Mesenchymal stem cell (in vitro differentiated cells and primary cell): ENCODE measurements at regions not wholly inside any gene's neighbourhood (a gene's known extent, or its start where the extent isn't known, plus 50 kb on each side); places are given as distances from the start of the nearest gene placed in this dataset.

Source experiments
- DNase-seq: peaks from one replicate; pipeline ENCODE4 v3.0.0-alpha.2; 2013
- H2AFZ ChIP-seq: one replicate; pipeline ENCODE4 v1.6.1; 2013; ENCODE audit warnings: low read depth, mild to moderate bottlenecking, control low read depth, inconsistent platforms, low read length, moderate library complexity
- H2AK5ac ChIP-seq: 2 replicates; pipeline ENCODE4 v1.6.1; 2013; ENCODE audit warnings: low read length, moderate library complexity, mild to moderate bottlenecking, inconsistent platforms; ENCODE audit not compliant: severe bottlenecking
- H2BK120ac ChIP-seq: one replicate; pipeline ENCODE4 v1.6.1; 2013; ENCODE audit warnings: low read depth, mild to moderate bottlenecking, inconsistent platforms, low read length, moderate library complexity
- H2BK12ac ChIP-seq, 2 experiments: one replicate each; pipeline ENCODE4 v1.6.1; 2013; ENCODE audit warnings: inconsistent platforms in 2 of 2, low read length in 2 of 2, mild to moderate bottlenecking in 2 of 2, moderate library complexity in 2 of 2, control low read depth in 1 of 2
- H2BK15ac ChIP-seq: one replicate; pipeline ENCODE4 v1.6.1; 2013; ENCODE audit warnings: mild to moderate bottlenecking, low read depth, inconsistent platforms; ENCODE audit not compliant: poor library complexity, severe bottlenecking
- H2BK5ac ChIP-seq: 2 replicates; pipeline ENCODE4 v1.6.1; 2013; ENCODE audit warnings: low read depth, mild to moderate bottlenecking, low read length, control low read depth, inconsistent platforms; ENCODE audit not compliant: poor library complexity, severe bottlenecking
- H3K14ac ChIP-seq, 2 experiments: one replicate each; pipeline ENCODE4 v1.6.1; 2013; ENCODE audit warnings: inconsistent platforms in 2 of 2, low read length in 2 of 2, control low read depth in 1 of 2, mild to moderate bottlenecking in 1 of 2, moderate library complexity in 1 of 2
- H3K18ac ChIP-seq, 2 experiments: one replicate each; pipeline ENCODE4 v1.6.1; 2013; ENCODE audit warnings: inconsistent platforms in 2 of 2, low read length in 2 of 2, control low read depth in 1 of 2, low read depth in 1 of 2, mild to moderate bottlenecking in 1 of 2
- H3K23ac ChIP-seq, 2 experiments: one replicate each; pipeline ENCODE4 v1.6.1; 2013; ENCODE audit warnings: inconsistent platforms in 2 of 2, low read length in 2 of 2, mild to moderate bottlenecking in 2 of 2, moderate library complexity in 2 of 2, control low read depth in 1 of 2
- H3K27ac ChIP-seq: 2 replicates; pipeline ENCODE4 v1.5.1; 2013; ENCODE audit warnings: mild to moderate bottlenecking, moderate library complexity, low read length, control low read depth, inconsistent platforms; ENCODE audit not compliant: poor library complexity, severe bottlenecking
- H3K27me3 ChIP-seq, 2 experiments: 2 replicates each; pipeline versions ENCODE4 v1.6.1 to v1.7.0; 2013; ENCODE audit warnings: low read length in 2 of 2, mild to moderate bottlenecking in 2 of 2, moderate library complexity in 2 of 2, control low read depth in 1 of 2, inconsistent platforms in 1 of 2; ENCODE audit not compliant: control insufficient read depth in 1 of 2, insufficient read depth in 1 of 2
- H3K36me3 ChIP-seq, 2 experiments: 2 replicates each; pipeline versions ENCODE4 v1.6.1 to v1.7.0; 2013; ENCODE audit warnings: low read length in 2 of 2, control low read depth in 1 of 2, inconsistent platforms in 1 of 2, low read depth in 1 of 2, mild to moderate bottlenecking in 1 of 2; ENCODE audit not compliant: insufficient read depth in 2 of 2, control insufficient read depth in 1 of 2
- H3K4ac ChIP-seq, 2 experiments: one replicate each; pipeline ENCODE4 v1.6.1; 2013; ENCODE audit warnings: inconsistent platforms in 2 of 2, low read length in 2 of 2, mild to moderate bottlenecking in 2 of 2, moderate library complexity in 2 of 2, control low read depth in 1 of 2, low read depth in 1 of 2
- H3K4me1 ChIP-seq: 2 replicates; pipeline ENCODE4 v1.6.1; 2013; ENCODE audit warnings: low read depth, low read length, control low read depth; ENCODE audit not compliant: control insufficient read depth, insufficient read depth
- H3K4me2 ChIP-seq: 2 replicates; pipeline ENCODE4 v1.6.1; 2013; ENCODE audit warnings: low read length, mild to moderate bottlenecking, inconsistent platforms; ENCODE audit not compliant: poor library complexity, severe bottlenecking
- H3K4me3 ChIP-seq, 2 experiments: 2 replicates each; pipeline versions ENCODE4 v1.5.1 to v1.7.0; 2013; ENCODE audit warnings: low read length in 2 of 2, mild to moderate bottlenecking in 2 of 2, control low read depth in 1 of 2, low read depth in 1 of 2; ENCODE audit not compliant: insufficient read depth in 1 of 2
- H3K79me1 ChIP-seq: replicated peaks from 2 replicates; pipeline ENCODE4 v1.6.1; 2013; ENCODE audit warnings: mild to moderate bottlenecking, control low read depth, low read length, inconsistent platforms; ENCODE audit not compliant: poor library complexity, severe bottlenecking
- H3K9ac ChIP-seq: 2 replicates; pipeline ENCODE4 v1.7.0; 2013; ENCODE audit warnings: mild to moderate bottlenecking, low read length, moderate library complexity
- H3K9me3 ChIP-seq: 2 replicates; pipeline ENCODE4 v1.7.0; 2013; ENCODE audit warnings: mild to moderate bottlenecking, low read length; ENCODE audit not compliant: control insufficient read depth
- H4K8ac ChIP-seq: one replicate; pipeline ENCODE4 v1.6.1; 2013; ENCODE audit warnings: inconsistent platforms, mild to moderate bottlenecking, low read length, moderate library complexity
- H4K91ac ChIP-seq: one replicate; pipeline ENCODE4 v1.6.1; 2013; ENCODE audit warnings: mild to moderate bottlenecking, low read length, inconsistent platforms
- WGBS: methylation state at CpG from one replicate; pipeline ENCODE4 v1.1.7; 2013; ENCODE audit warnings: mixed read lengths; 5-methylcytosine and 5-hydroxymethylcytosine counted together

- no peak for DNase-seq
- no peaks in the 10 kb centered on the region for H3K79me1 ChIP-seq
- peak overlapping the region in 1 of 2 experiments; percentile 83 for H3K4me3 ChIP-seq
- no peak overlapping the region for H2BK15ac ChIP-seq
- H2BK120ac ChIP-seq, result no peak overlapping the region
- peaks cover 1% of the 10 kb centered on the region for H3K4me1 ChIP-seq
- H3K14ac ChIP-seq, result no peak overlapping the region
- peak overlapping the region; percentile 86 for H3K9ac ChIP-seq
- no peak overlapping the region for H2BK12ac ChIP-seq
- H3K36me3 ChIP-seq, result no peaks in the 10 kb centered on the region
- H3K4ac ChIP-seq, result no peak overlapping the region
- H3K27ac ChIP-seq, result no peak overlapping the region
- no peaks in the 10 kb centered on the region for H3K27me3 ChIP-seq
- H2AFZ ChIP-seq, result no peak overlapping the region
- no peak overlapping the region for H2AK5ac ChIP-seq
- no peak overlapping the region for H4K8ac ChIP-seq
- no peak overlapping the region for H3K18ac ChIP-seq
- no peak overlapping the region for H3K23ac ChIP-seq
- WGBS, result 83% methylated on average over 2 of the region's 4 CpGs
- no peak overlapping the region for H4K91ac ChIP-seq
- H3K9me3 ChIP-seq, result no peaks in the 10 kb centered on the region
- no peak overlapping the region for H2BK5ac ChIP-seq
- H3K4me2 ChIP-seq, result no peak overlapping the region
These were observed 220.3 kb upstream of the ATP10A start for GRCh38 chr15:26083457-26083856.

- Histone ChIP-seq H4K8ac (no peak overlapping the region), H3K9ac (peak overlapping the region; percentile 86), H3K18ac (no peak overlapping the region), H3K4me2 (peak overlapping the region; percentile 75), H3K27me3 (no peaks in the 10 kb centered on the region), H2AK5ac (no peak overlapping the region), H2BK15ac (no peak overlapping the region), H2AFZ (peak overlapping the region; percentile 97), H3K27ac (peak overlapping the region; percentile 87), H4K91ac (no peak overlapping the region), H3K23ac (no peak overlapping the region), H2BK120ac (no peak overlapping the region), H3K9me3 (no peaks in the 10 kb centered on the region), H2BK12ac (no peak overlapping the region), H3K79me1 (no peaks in the 10 kb centered on the region), H2BK5ac (peak overlapping the region; percentile 81), H3K14ac (no peak overlapping the region), H3K36me3 (no peaks in the 10 kb centered on the region), H3K4ac (no peak overlapping the region), H3K4me1 (peaks cover 1% of the 10 kb centered on the region), H3K4me3 (peak overlapping the region; percentile 76 to 83)
- peak; percentile 90 for DNase-seq
- 4% methylated on average over 47 of the region's 48 CpGs for WGBS
These were observed 219.3 kb upstream of the ATP10A start for GRCh38 chr15:26082221-26083109.

GRCh38 chr15:26081758-26082220, 218.7 kb upstream of the ATP10A start:
- Histone ChIP-seq H4K91ac (no peak overlapping the region), H2BK15ac (no peak overlapping the region), H3K4ac (no peak overlapping the region), H3K79me1 (no peaks in the 10 kb centered on the region), H3K4me3 (no peak overlapping the region), H2AK5ac (no peak overlapping the region), H2BK5ac (no peak overlapping the region), H3K18ac (no peak overlapping the region), H3K23ac (no peak overlapping the region), H2AFZ (no peak overlapping the region), H3K4me2 (peak overlapping the region; percentile 40), H3K14ac (no peak overlapping the region), H3K9ac (peak overlapping the region; percentile 30), H3K27ac (no peak overlapping the region), H3K9me3 (no peaks in the 10 kb centered on the region), H3K27me3 (no peaks in the 10 kb centered on the region), H2BK120ac (no peak overlapping the region), H4K8ac (no peak overlapping the region), H3K36me3 (no peaks in the 10 kb centered on the region), H2BK12ac (no peak overlapping the region), H3K4me1 (peaks cover 1% of the 10 kb centered on the region)
- 51% methylated on average over 10 of the region's 10 CpGs for WGBS
- no peak for DNase-seq

GRCh38 chr15:26075770-26076169, 212.6 kb upstream of the ATP10A start:
- Histone ChIP-seq H2BK15ac (no peak overlapping the region), H3K27me3 (no peaks in the 10 kb centered on the region), H3K4me3 (no peak overlapping the region), H2AFZ (no peak overlapping the region), H3K23ac (no peak overlapping the region), H3K9ac (no peak overlapping the region), H2BK120ac (no peak overlapping the region), H2AK5ac (no peak overlapping the region), H3K4me1 (peaks cover 1% of the 10 kb centered on the region), H3K18ac (no peak overlapping the region), H3K4me2 (no peak overlapping the region), H3K14ac (no peak overlapping the region), H3K36me3 (no peaks in the 10 kb centered on the region), H4K8ac (no peak overlapping the region), H3K27ac (no peak overlapping the region), H3K79me1 (no peaks in the 10 kb centered on the region), H4K91ac (no peak overlapping the region), H2BK5ac (no peak overlapping the region), H2BK12ac (no peak overlapping the region), H3K9me3 (no peaks in the 10 kb centered on the region), H3K4ac (no peak overlapping the region)
- DNase-seq, result no peak
- WGBS, result 90% methylated on average over 3 of the region's 4 CpGs
